ENCODE measurements at regions not wholly inside any gene's neighbourhood (a gene's known extent, or its start where the extent isn't known, plus 50 kb on each side); places are given as distances from the start of the nearest gene placed in this dataset.

GRCh38 chr3:140752499-140752898 is 74.6 kb downstream of the TRIM42 start:
- no peak overlapping the region for H3K27ac ChIP-seq (ENCODE audit: extremely low read depth, low read depth, low read length)
- ChIA-PET POLR2A (no interaction called here), CTCF (interaction anchor here (0.5 kb wide), 1 partner anchor 1012 kb away, joined by 8 read pairs; no protein-coding TSS in a partner anchor)
- H3K36me3 ChIP-seq (ENCODE audit: control insufficient read depth in 2 of 2, insufficient read depth in 1 of 2, low read length in 2 of 2) = no peaks in the 10 kb centered on the region
- TF ChIP-seq, protein P1, sequence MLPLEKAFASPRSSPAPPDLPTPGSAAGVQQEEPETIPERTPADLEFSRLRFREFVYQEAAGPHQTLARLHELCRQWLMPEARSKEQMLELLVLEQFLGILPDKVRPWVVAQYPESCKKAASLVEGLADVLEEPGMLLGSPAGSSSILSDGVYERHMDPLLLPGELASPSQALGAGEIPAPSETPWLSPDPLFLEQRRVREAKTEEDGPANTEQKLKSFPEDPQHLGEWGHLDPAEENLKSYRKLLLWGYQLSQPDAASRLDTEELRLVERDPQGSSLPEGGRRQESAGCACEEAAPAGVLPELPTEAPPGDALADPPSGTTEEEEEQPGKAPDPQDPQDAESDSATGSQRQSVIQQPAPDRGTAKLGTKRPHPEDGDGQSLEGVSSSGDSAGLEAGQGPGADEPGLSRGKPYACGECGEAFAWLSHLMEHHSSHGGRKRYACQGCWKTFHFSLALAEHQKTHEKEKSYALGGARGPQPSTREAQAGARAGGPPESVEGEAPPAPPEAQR (tag by site-specific recombination; IDR thresholded peaks at IDR 0.05) = no peak
- TF ChIP-seq GLIS2 (tag by site-specific recombination; IDR thresholded peaks at IDR 0.05) (no peak), ZFP41 (tag by site-specific recombination; IDR thresholded peaks at IDR 0.05; ENCODE audit: borderline replicate concordance) (no peak), ZNF626 (tag by site-specific recombination; IDR thresholded peaks at IDR 0.05) (no peak), KLF16 (tag by site-specific recombination; IDR thresholded peaks at IDR 0.05) (no peak), ZNF404 (tag by site-specific recombination; IDR thresholded peaks at IDR 0.05) (no peak), ZNF37A (tag by site-specific recombination; IDR thresholded peaks at IDR 0.05) (no peak), ZNF274 (IDR thresholded peaks at IDR 0.05; ENCODE audit: low read length) (no peak), ZNF274 (tag by site-specific recombination; IDR thresholded peaks at IDR 0.05; ENCODE audit: borderline replicate concordance) (no peak), ZNF26 (tag by site-specific recombination; IDR thresholded peaks at IDR 0.05) (no peak), ZNF792 (tag by site-specific recombination; IDR thresholded peaks at IDR 0.05) (no peak), ZNF521 (tag by site-specific recombination; IDR thresholded peaks at IDR 0.05) (no peak)
- TF ChIP-seq, protein P2, sequence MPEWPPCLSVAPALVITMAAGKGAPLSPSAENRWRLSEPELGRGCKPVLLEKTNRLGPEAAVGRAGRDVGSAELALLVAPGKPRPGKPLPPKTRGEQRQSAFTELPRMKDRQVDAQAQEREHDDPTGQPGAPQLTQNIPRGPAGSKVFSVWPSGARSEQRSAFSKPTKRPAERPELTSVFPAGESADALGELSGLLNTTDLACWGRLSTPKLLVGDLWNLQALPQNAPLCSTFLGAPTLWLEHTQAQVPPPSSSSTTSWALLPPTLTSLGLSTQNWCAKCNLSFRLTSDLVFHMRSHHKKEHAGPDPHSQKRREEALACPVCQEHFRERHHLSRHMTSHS (tag by site-specific recombination; IDR thresholded peaks at IDR 0.05) = no peak
- H3K4me3 ChIP-seq (ENCODE audit: low read depth, low read length) = no peak overlapping the region
- no peaks in the 10 kb centered on the region for H3K4me1 ChIP-seq (ENCODE audit: control insufficient read depth, insufficient read depth, low read length)
- no peaks in the 10 kb centered on the region for H3K9me3 ChIP-seq (ENCODE audit: control insufficient read depth, insufficient read depth, low read depth, low read length)

- no peak overlapping the region for H3K27ac ChIP-seq (ENCODE audit: extremely low read depth, low read depth, low read length)
- ChIA-PET POLR2A (no interaction called here), CTCF (interaction anchor here (0.6 to 1.5 kb wide), 2 partner anchors 16 to 258 kb away, joined by 3 read pairs; no protein-coding TSS in a partner anchor)
- H3K4me1 ChIP-seq (ENCODE audit: control insufficient read depth, insufficient read depth, low read length) = no peaks in the 10 kb centered on the region
- H3K36me3 ChIP-seq (ENCODE audit: control insufficient read depth in 2 of 2, insufficient read depth in 1 of 2, low read length in 2 of 2) = no peaks in the 10 kb centered on the region
- H3K9me3 ChIP-seq (ENCODE audit: control insufficient read depth, insufficient read depth, low read depth, low read length) = no peaks in the 10 kb centered on the region
- no peak overlapping the region for H3K4me3 ChIP-seq (ENCODE audit: low read depth, low read length)
- TF ChIP-seq EGR2 (tag by site-specific recombination; IDR thresholded peaks at IDR 0.05; ENCODE audit: low read depth) = no peak
- TF ChIP-seq ZNF560 (tag by site-specific recombination; IDR thresholded peaks at IDR 0.05; ENCODE audit: borderline replicate concordance) = no peak
- TF ChIP-seq, protein P3, sequence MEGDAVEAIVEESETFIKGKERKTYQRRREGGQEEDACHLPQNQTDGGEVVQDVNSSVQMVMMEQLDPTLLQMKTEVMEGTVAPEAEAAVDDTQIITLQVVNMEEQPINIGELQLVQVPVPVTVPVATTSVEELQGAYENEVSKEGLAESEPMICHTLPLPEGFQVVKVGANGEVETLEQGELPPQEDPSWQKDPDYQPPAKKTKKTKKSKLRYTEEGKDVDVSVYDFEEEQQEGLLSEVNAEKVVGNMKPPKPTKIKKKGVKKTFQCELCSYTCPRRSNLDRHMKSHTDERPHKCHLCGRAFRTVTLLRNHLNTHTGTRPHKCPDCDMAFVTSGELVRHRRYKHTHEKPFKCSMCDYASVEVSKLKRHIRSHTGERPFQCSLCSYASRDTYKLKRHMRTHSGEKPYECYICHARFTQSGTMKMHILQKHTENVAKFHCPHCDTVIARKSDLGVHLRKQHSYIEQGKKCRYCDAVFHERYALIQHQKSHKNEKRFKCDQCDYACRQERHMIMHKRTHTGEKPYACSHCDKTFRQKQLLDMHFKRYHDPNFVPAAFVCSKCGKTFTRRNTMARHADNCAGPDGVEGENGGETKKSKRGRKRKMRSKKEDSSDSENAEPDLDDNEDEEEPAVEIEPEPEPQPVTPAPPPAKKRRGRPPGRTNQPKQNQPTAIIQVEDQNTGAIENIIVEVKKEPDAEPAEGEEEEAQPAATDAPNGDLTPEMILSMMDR (tag by site-specific recombination; IDR thresholded peaks at IDR 0.05) = no peak
- TF ChIP-seq ZBTB49 (tag by site-specific recombination; IDR thresholded peaks at IDR 0.05; ENCODE audit: low read depth) = no peak
- TF ChIP-seq SP3 (tag by site-specific recombination; IDR thresholded peaks at IDR 0.05) = no peak
- no peak for TF ChIP-seq ZBTB1 (tag by site-specific recombination; IDR thresholded peaks at IDR 0.05)
- TF ChIP-seq ZNF175 (tag by site-specific recombination; IDR thresholded peaks at IDR 0.05) = no peak
- TF ChIP-seq ZNF610 (tag by site-specific recombination; IDR thresholded peaks at IDR 0.05; ENCODE audit: borderline replicate concordance) = no peak
- no peak for TF ChIP-seq TCF7L2 (IDR thresholded peaks at IDR 0.05; ENCODE audit: borderline replicate concordance, low read depth, low read length)
- TF ChIP-seq KLF10 (tag by site-specific recombination; IDR thresholded peaks at IDR 0.05) = no peak
- no peak for TF ChIP-seq ZNF24 (tag by site-specific recombination; IDR thresholded peaks at IDR 0.05)
- TF ChIP-seq SCRT1 (tag by site-specific recombination; IDR thresholded peaks at IDR 0.05; ENCODE audit: borderline replicate concordance) = no peak
- TF ChIP-seq, protein P4, sequence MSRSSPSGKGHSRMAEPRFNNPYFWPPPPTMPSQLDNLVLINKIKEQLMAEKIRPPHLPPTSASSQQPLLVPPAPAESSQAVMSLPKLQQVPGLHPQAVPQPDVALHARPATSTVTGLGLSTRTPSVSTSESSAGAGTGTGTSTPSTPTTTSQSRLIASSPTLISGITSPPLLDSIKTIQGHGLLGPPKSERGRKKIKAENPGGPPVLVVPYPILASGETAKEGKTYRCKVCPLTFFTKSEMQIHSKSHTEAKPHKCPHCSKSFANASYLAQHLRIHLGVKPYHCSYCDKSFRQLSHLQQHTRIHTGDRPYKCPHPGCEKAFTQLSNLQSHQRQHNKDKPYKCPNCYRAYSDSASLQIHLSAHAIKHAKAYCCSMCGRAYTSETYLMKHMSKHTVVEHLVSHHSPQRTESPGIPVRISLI (tag by site-specific recombination; IDR thresholded peaks at IDR 0.05) = no peak
These were observed 76.2 kb downstream of the TRIM42 start for GRCh38 chr3:140753865-140754754.

All from HEK293 (cell line).